GM12878 (cell line): ENCODE measurements at regions not wholly inside any gene's neighbourhood (a gene's known extent, or its start where the extent isn't known, plus 50 kb on each side); places are given as distances from the start of the nearest gene placed in this dataset.

Experiments used
- CHD1 ChIP-seq: IDR thresholded peaks from 2 replicates; pipeline ENCODE4 v1.6.1; 2012; ENCODE audit warnings: low read depth, low read length, improper control_type of control experiment
- CHD4 ChIP-seq: fragments of 200-600 bp; sonication (generic); IDR thresholded peaks from 2 replicates; pipeline ENCODE4 v1.6.1; 2016; ENCODE audit warnings: mild to moderate bottlenecking
- CTCF ChIP-seq, 3 experiments: IDR thresholded peaks in 2 of 3; conservative IDR thresholded peaks in 1 of 3; 2 replicates each; pipeline ENCODE4 v1.5.1; 2011; ENCODE audit warnings: low read depth in 3 of 3, low read length in 3 of 3, mild to moderate bottlenecking in 3 of 3, control low read depth in 2 of 3, moderate library complexity in 2 of 3, inconsistent platforms in 1 of 3, mixed read lengths in 1 of 3; ENCODE audit not compliant: control insufficient read depth in 2 of 3, insufficient read depth in 1 of 3; ENCODE audit errors: extremely low read depth in 1 of 3
- GABPA ChIP-seq: IDR thresholded peaks from 2 replicates; pipeline ENCODE4 v1.6.1; 2014; ENCODE audit warnings: antibody characterized with exemption, low read depth, mild to moderate bottlenecking, inconsistent platforms
- NRF1 ChIP-seq: conservative IDR thresholded peaks from 2 replicates; pipeline ENCODE4 v1.6.1; 2011; ENCODE audit warnings: mild to moderate bottlenecking, low read depth, low read length, improper control_type of control experiment
- RAD51 ChIP-seq: fragments of 450-650 bp; IDR thresholded peaks from 2 replicates; pipeline ENCODE4 v1.6.1; 2016; ENCODE audit warnings: moderate library complexity, mild to moderate bottlenecking, inconsistent platforms
- RELB ChIP-seq: fragments of 450-650 bp; IDR thresholded peaks from 2 replicates; pipeline ENCODE4 v1.6.1; 2017; ENCODE audit warnings: low read depth, mild to moderate bottlenecking, moderate library complexity
- TCF7 ChIP-seq: IDR thresholded peaks from 2 replicates; pipeline ENCODE4 v1.6.1; 2014; ENCODE audit warnings: antibody characterized with exemption, borderline replicate concordance
- TF ChIP-seq, protein P1 (sequence below): fragments of 450-650 bp; formaldehyde crosslinking; IDR thresholded peaks from 2 replicates; pipeline ENCODE4 v1.5.0; 2022; ENCODE audit warnings: mild to moderate bottlenecking, missing genetic modification characterization

GRCh38 chr1:14182856-14183255 lies 415.6 kb upstream of the KAZN start:
- no peak for TF ChIP-seq TCF7
- no peak for TF ChIP-seq CTCF (IDR thresholded peaks at IDR 0.05 in 2 of 3, conservative IDR thresholded peaks at IDR 0.05 in 1 of 3; ENCODE audit: control insufficient read depth in 2 of 3, extremely low read depth in 1 of 3, insufficient read depth in 1 of 3, low read depth in 3 of 3, low read length in 3 of 3)
- no peak for TF ChIP-seq GABPA
- TF ChIP-seq CHD4 = no peak
- TF ChIP-seq RAD51 = no peak
- no peak for TF ChIP-seq CHD1
- TF ChIP-seq NRF1 = no peak
- TF ChIP-seq, protein P1, sequence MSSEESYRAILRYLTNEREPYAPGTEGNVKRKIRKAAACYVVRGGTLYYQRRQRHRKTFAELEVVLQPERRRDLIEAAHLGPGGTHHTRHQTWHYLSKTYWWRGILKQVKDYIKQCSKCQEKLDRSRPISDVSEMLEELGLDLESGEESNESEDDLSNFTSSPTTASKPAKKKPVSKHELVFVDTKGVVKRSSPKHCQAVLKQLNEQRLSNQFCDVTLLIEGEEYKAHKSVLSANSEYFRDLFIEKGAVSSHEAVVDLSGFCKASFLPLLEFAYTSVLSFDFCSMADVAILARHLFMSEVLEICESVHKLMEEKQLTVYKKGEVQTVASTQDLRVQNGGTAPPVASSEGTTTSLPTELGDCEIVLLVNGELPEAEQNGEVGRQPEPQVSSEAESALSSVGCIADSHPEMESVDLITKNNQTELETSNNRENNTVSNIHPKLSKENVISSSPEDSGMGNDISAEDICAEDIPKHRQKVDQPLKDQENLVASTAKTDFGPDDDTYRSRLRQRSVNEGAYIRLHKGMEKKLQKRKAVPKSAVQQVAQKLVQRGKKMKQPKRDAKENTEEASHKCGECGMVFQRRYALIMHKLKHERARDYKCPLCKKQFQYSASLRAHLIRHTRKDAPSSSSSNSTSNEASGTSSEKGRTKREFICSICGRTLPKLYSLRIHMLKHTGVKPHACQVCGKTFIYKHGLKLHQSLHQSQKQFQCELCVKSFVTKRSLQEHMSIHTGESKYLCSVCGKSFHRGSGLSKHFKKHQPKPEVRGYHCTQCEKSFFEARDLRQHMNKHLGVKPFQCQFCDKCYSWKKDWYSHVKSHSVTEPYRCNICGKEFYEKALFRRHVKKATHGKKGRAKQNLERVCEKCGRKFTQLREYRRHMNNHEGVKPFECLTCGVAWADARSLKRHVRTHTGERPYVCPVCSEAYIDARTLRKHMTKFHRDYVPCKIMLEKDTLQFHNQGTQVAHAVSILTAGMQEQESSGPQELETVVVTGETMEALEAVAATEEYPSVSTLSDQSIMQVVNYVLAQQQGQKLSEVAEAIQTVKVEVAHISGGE (CRISPR knock-in tag) = no peak
- TF ChIP-seq RELB = no peak
